ENCODE measurements at regions not wholly inside any gene's neighbourhood (a gene's known extent, or its start where the extent isn't known, plus 50 kb on each side); places are given as distances from the start of the nearest gene placed in this dataset.

GRCh38 chr4:182140547-182140946 is 102.7 kb upstream of the TENM3 start:
- no peaks in the 10 kb centered on the region for H3K9me3 ChIP-seq (ENCODE audit: low read depth, low read length, poor library complexity, severe bottlenecking)
- no TSS peak for BruUV-seq (replicated peaks)
- no peak overlapping the region for H3K27ac ChIP-seq (ENCODE audit: low read depth, low read length, poor library complexity, severe bottlenecking)
- no peaks in the 10 kb centered on the region for H3K36me3 ChIP-seq (ENCODE audit: insufficient read depth, low read length, poor library complexity, severe bottlenecking)
- intact Hi-C loops (cut with micrococcal nuclease; ENCODE audit: unreplicated experiment) = loop anchor here (10.0 kb wide), 1 partner anchor 664 kb away; no protein-coding TSS in a partner anchor
- ChIA-PET CTCF (no interaction called here), POLR2A (ENCODE audit: low non-redundant PET) (no interaction called here)
- H3K4me3 ChIP-seq (ENCODE audit: low read depth, low read length, poor library complexity, severe bottlenecking) = no peak overlapping the region
- TF ChIP-seq CTCF (conservative IDR thresholded peaks at IDR 0.05; ENCODE audit: low read depth, low read length) (no peak), EZH2 (IDR thresholded peaks at IDR 0.05; ENCODE audit: borderline replicate concordance, low read depth, low read length, poor library complexity, severe bottlenecking) (no peak)
- peaks cover 35% of the 10 kb centered on the region for H3K4me1 ChIP-seq (ENCODE audit: insufficient read depth, low read length, poor library complexity, severe bottlenecking)
- peaks cover 4% of the 10 kb centered on the region for H3K27me3 ChIP-seq (replicated peaks; ENCODE audit: insufficient read depth, low read depth, low read length, poor library complexity)
- DNase-seq (ENCODE audit: low spot score) = no peak

GRCh38 chr4:182141061-182141460 is 102.1 kb upstream of the TENM3 start:
- H3K27ac ChIP-seq (ENCODE audit: low read depth, low read length, poor library complexity, severe bottlenecking) = no peak overlapping the region
- intact Hi-C loops (cut with micrococcal nuclease; ENCODE audit: unreplicated experiment) = loop anchor here (10.0 kb wide), 1 partner anchor 664 kb away; no protein-coding TSS in a partner anchor
- H3K27me3 ChIP-seq (replicated peaks; ENCODE audit: insufficient read depth, low read depth, low read length, poor library complexity) = peaks cover 4% of the 10 kb centered on the region
- H3K4me3 ChIP-seq (ENCODE audit: low read depth, low read length, poor library complexity, severe bottlenecking) = no peak overlapping the region
- no TSS peak for BruUV-seq (replicated peaks)
- no peak for DNase-seq (ENCODE audit: low spot score)
- TF ChIP-seq CTCF (conservative IDR thresholded peaks at IDR 0.05; ENCODE audit: low read depth, low read length) = no peak
- no peak for TF ChIP-seq EZH2 (IDR thresholded peaks at IDR 0.05; ENCODE audit: borderline replicate concordance, low read depth, low read length, poor library complexity, severe bottlenecking)
- no peaks in the 10 kb centered on the region for H3K36me3 ChIP-seq (ENCODE audit: insufficient read depth, low read length, poor library complexity, severe bottlenecking)
- H3K9me3 ChIP-seq (ENCODE audit: low read depth, low read length, poor library complexity, severe bottlenecking) = no peaks in the 10 kb centered on the region
- ChIA-PET CTCF (no interaction called here), POLR2A (ENCODE audit: low non-redundant PET) (no interaction called here)
- H3K4me1 ChIP-seq (ENCODE audit: insufficient read depth, low read length, poor library complexity, severe bottlenecking) = peaks cover 38% of the 10 kb centered on the region

- CTCF ChIA-PET = no interaction called here
Observed at GRCh38 chr4:182142176-182143085, 100.8 kb upstream of the TENM3 start.

More at GRCh38 chr4:182142176-182143085, 100.8 kb upstream of the TENM3 start:
- H3K27ac ChIP-seq (ENCODE audit: low read depth, low read length, poor library complexity, severe bottlenecking) = no peak overlapping the region
- peak; percentile 24 for DNase-seq (ENCODE audit: low spot score)
- no peaks in the 10 kb centered on the region for H3K9me3 ChIP-seq (ENCODE audit: low read depth, low read length, poor library complexity, severe bottlenecking)
- H3K4me1 ChIP-seq (ENCODE audit: insufficient read depth, low read length, poor library complexity, severe bottlenecking) = peaks cover 31% of the 10 kb centered on the region
- no peaks in the 10 kb centered on the region for H3K36me3 ChIP-seq (ENCODE audit: insufficient read depth, low read length, poor library complexity, severe bottlenecking)
- H3K27me3 ChIP-seq (replicated peaks; ENCODE audit: insufficient read depth, low read depth, low read length, poor library complexity) = peaks cover 4% of the 10 kb centered on the region
- TF ChIP-seq EZH2 (IDR thresholded peaks at IDR 0.05; ENCODE audit: borderline replicate concordance, low read depth, low read length, poor library complexity, severe bottlenecking) = no peak
- TF ChIP-seq CTCF (conservative IDR thresholded peaks at IDR 0.05; ENCODE audit: low read depth, low read length) = no peak
- peak overlapping the region; percentile 85 for H3K4me3 ChIP-seq (ENCODE audit: low read depth, low read length, poor library complexity, severe bottlenecking)
- BruUV-seq (replicated peaks) = TSS peak; percentile 38
- POLR2A ChIA-PET (ENCODE audit: low non-redundant PET) = no interaction called here
- intact Hi-C loops (cut with micrococcal nuclease; ENCODE audit: unreplicated experiment) = loop anchor here (10.0 kb wide), 1 partner anchor 662 kb away; no protein-coding TSS in a partner anchor
